ENCODE measurements at regions not wholly inside any gene's neighbourhood (a gene's known extent, or its start where the extent isn't known, plus 50 kb on each side); places are given as distances from the start of the nearest gene placed in this dataset.

- TF ChIP-seq POLR2AphosphoS5 (IDR thresholded peaks at IDR 0.05): no peak
- no peak for TF ChIP-seq POLR2A (IDR thresholded peaks at IDR 0.05)
- TF ChIP-seq CTCF (IDR thresholded peaks at IDR 0.05): no peak
Observed at GRCh38 chr11:109291553-109291952, 130.4 kb upstream of the C11orf87 start.

Data from upper lobe of left lung (tissue), 4 donors.